Activated CD4-positive, CD25-positive, alpha-beta regulatory T cell (primary cell): ENCODE measurements at regions not wholly inside any gene's neighbourhood (a gene's known extent, or its start where the extent isn't known, plus 50 kb on each side); places are given as distances from the start of the nearest gene placed in this dataset.

ENCODE experiments used
- DNase-seq, 4 experiments: peaks; one replicate each; lab custom pipeline; 2025; lab: John Stamatoyannopoulos, UW

- DNase-seq, result no peak
Observed at GRCh38 chr11:127334466-127334865, 333.9 kb upstream of the KIRREL3 start.

GRCh38 chr11:127332896-127333295, 332.3 kb upstream of the KIRREL3 start:
- no peak for DNase-seq

GRCh38 chr11:127330044-127330443, 329.5 kb upstream of the KIRREL3 start:
- DNase-seq, result no peak

GRCh38 chr11:127308291-127308690, 307.7 kb upstream of the KIRREL3 start:
- DNase-seq, result no peak

GRCh38 chr11:127307700-127308099, 307.1 kb upstream of the KIRREL3 start:
- no peak for DNase-seq

- DNase-seq, result no peak
Observed at GRCh38 chr11:127304634-127305033, 304.1 kb upstream of the KIRREL3 start.

GRCh38 chr11:127288926-127289325, 288.4 kb upstream of the KIRREL3 start:
- no peak for DNase-seq

GRCh38 chr11:127281534-127281933, 281.0 kb upstream of the KIRREL3 start:
- no peak for DNase-seq

GRCh38 chr11:127275774-127276173, 275.2 kb upstream of the KIRREL3 start:
- no peak for DNase-seq

- DNase-seq, result no peak
Observed at GRCh38 chr11:127274328-127274676, 273.7 kb upstream of the KIRREL3 start.

- DNase-seq, result no peak
Observed at GRCh38 chr11:127273593-127274327, 273.2 kb upstream of the KIRREL3 start.

GRCh38 chr11:127270851-127271250, 270.3 kb upstream of the KIRREL3 start:
- DNase-seq, result no peak

- no peak for DNase-seq
Observed at GRCh38 chr11:127269911-127270310, 269.3 kb upstream of the KIRREL3 start.

GRCh38 chr11:127268932-127269331, 268.4 kb upstream of the KIRREL3 start:
- DNase-seq, result no peak

GRCh38 chr11:127268521-127268920, 268.0 kb upstream of the KIRREL3 start:
- DNase-seq, result no peak

GRCh38 chr11:127259102-127259501, 258.5 kb upstream of the KIRREL3 start:
- no peak for DNase-seq

- no peak for DNase-seq
Observed at GRCh38 chr11:127255209-127255608, 254.6 kb upstream of the KIRREL3 start.

- no peak for DNase-seq
Observed at GRCh38 chr11:127252321-127252720, 251.8 kb upstream of the KIRREL3 start.

- DNase-seq, result no peak
Observed at GRCh38 chr11:127249576-127249975, 249.0 kb upstream of the KIRREL3 start.

- no peak for DNase-seq
Observed at GRCh38 chr11:127248476-127248875, 247.9 kb upstream of the KIRREL3 start.

GRCh38 chr11:127247261-127247851, 246.8 kb upstream of the KIRREL3 start:
- DNase-seq, result no peak

GRCh38 chr11:127242676-127243075, 242.1 kb upstream of the KIRREL3 start:
- no peak for DNase-seq

- DNase-seq, result no peak
Observed at GRCh38 chr11:127238321-127238720, 237.8 kb upstream of the KIRREL3 start.

- DNase-seq, result no peak
Observed at GRCh38 chr11:127236776-127237175, 236.2 kb upstream of the KIRREL3 start.
